ENCODE measurements at regions not wholly inside any gene's neighbourhood (a gene's known extent, or its start where the extent isn't known, plus 50 kb on each side); places are given as distances from the start of the nearest gene placed in this dataset.

- TF ChIP-seq CTCF (optimal IDR thresholded peaks at IDR 0.05 in 1 of 3, IDR thresholded peaks at IDR 0.05 in 1 of 3, conservative IDR thresholded peaks at IDR 0.05 in 1 of 3; ENCODE audit: extremely low read depth in 1 of 3, insufficient read depth in 2 of 3, low read length in 3 of 3) = no peak
- TF ChIP-seq EZH2 (IDR thresholded peaks at IDR 0.05; ENCODE audit: low read length) = no peak
Measured at GRCh38 chr5:50582699-50583098, 83.7 kb upstream of the PARP8 start.

All from keratinocyte (primary cell).